Neural crest cell (in vitro differentiated cells): ENCODE measurements at regions not wholly inside any gene's neighbourhood (a gene's known extent, or its start where the extent isn't known, plus 50 kb on each side); places are given as distances from the start of the nearest gene placed in this dataset.
A peak's percentile ranks its signal among the peaks of the same experiment; 100 is the strongest.

ENCODE experiments used
- DNase-seq: peaks from one replicate; pipeline ENCODE4 v3.0.0; 2021; ENCODE audit warnings: low read depth, mixed read lengths, low spot score
- H3K27ac Mint-ChIP-seq: one replicate; pipeline ENCODE4 v1.8.0; 2021; ENCODE audit warnings: mild to moderate bottlenecking, mixed read lengths; ENCODE audit not compliant: unreplicated experiment
- H3K27me3 Mint-ChIP-seq: 2 replicates; pipeline ENCODE4 v1.8.0; 2021; ENCODE audit warnings: low read depth, mild to moderate bottlenecking, mixed read lengths
- H3K36me3 Mint-ChIP-seq: 2 replicates; pipeline ENCODE4 v1.8.0; 2021; ENCODE audit warnings: low read depth, mild to moderate bottlenecking, mixed read lengths
- H3K4me1 Mint-ChIP-seq: 2 replicates; pipeline ENCODE4 v1.8.0; 2021; ENCODE audit warnings: mixed read lengths
- H3K4me3 Mint-ChIP-seq: one replicate; pipeline ENCODE4 v1.8.0; 2021; ENCODE audit warnings: mild to moderate bottlenecking, mixed read lengths
- H3K9me3 Mint-ChIP-seq: 2 replicates; pipeline ENCODE4 v1.8.0; 2021; ENCODE audit warnings: mixed read lengths
- TF ChIP-seq, protein P1 (sequence below): fragments of 200-600 bp; sonication (generic); conservative IDR thresholded peaks from 2 replicates; pipeline ENCODE4 v1.5.0; 2021; ENCODE audit warnings: antibody characterized with exemption, mild to moderate bottlenecking

GRCh38 chr20:40835321-40835720, 146.3 kb upstream of the MAFB start:
- Mint-ChIP-seq H3K9me3 (peaks cover 4% of the 10 kb centered on the region), H3K36me3 (no peaks in the 10 kb centered on the region), H3K4me1 (no peaks in the 10 kb centered on the region), H3K27ac (no peak overlapping the region), H3K4me3 (no peak overlapping the region), H3K27me3 (peaks cover 24% of the 10 kb centered on the region)
- DNase-seq, result no peak
- TF ChIP-seq, protein P1, sequence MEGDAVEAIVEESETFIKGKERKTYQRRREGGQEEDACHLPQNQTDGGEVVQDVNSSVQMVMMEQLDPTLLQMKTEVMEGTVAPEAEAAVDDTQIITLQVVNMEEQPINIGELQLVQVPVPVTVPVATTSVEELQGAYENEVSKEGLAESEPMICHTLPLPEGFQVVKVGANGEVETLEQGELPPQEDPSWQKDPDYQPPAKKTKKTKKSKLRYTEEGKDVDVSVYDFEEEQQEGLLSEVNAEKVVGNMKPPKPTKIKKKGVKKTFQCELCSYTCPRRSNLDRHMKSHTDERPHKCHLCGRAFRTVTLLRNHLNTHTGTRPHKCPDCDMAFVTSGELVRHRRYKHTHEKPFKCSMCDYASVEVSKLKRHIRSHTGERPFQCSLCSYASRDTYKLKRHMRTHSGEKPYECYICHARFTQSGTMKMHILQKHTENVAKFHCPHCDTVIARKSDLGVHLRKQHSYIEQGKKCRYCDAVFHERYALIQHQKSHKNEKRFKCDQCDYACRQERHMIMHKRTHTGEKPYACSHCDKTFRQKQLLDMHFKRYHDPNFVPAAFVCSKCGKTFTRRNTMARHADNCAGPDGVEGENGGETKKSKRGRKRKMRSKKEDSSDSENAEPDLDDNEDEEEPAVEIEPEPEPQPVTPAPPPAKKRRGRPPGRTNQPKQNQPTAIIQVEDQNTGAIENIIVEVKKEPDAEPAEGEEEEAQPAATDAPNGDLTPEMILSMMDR, result no peak

GRCh38 chr20:40838509-40838908, 149.5 kb upstream of the MAFB start:
- no peaks in the 10 kb centered on the region for H3K4me1 Mint-ChIP-seq
- H3K9me3 Mint-ChIP-seq, result peaks cover 9% of the 10 kb centered on the region
- no peak overlapping the region for H3K27ac Mint-ChIP-seq
- H3K27me3 Mint-ChIP-seq, result peaks cover 30% of the 10 kb centered on the region
- no peak overlapping the region for H3K4me3 Mint-ChIP-seq
- H3K36me3 Mint-ChIP-seq, result no peaks in the 10 kb centered on the region
- TF ChIP-seq, protein P1, result no peak
- DNase-seq, result no peak

DNA sequence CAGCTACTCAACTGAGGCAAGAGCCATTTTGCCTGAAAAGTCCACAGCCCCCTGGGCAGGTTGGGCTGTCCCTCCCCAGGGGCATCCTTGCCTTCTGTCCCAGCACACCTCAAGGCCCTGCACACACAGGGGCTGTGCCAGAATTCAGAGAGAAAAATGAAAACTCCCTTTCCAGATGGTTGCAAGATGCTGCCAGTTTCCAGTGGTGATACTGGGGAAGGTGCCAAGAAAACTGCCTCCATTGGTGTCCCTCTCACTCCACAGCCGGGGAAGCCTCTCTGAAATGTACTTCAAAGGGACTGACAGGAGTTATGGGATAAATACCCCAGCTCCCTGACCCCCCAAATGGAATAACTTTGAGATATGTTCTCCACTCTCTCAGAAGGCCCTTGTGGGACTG, 154.2 kb upstream of the MAFB start:
- H3K27ac Mint-ChIP-seq, result no peak overlapping the region
- no peak overlapping the region for H3K4me3 Mint-ChIP-seq
- H3K36me3 Mint-ChIP-seq, result no peaks in the 10 kb centered on the region
- peaks cover 9% of the 10 kb centered on the region for H3K9me3 Mint-ChIP-seq
- TF ChIP-seq, protein P1, result no peak
- peaks cover 9% of the 10 kb centered on the region for H3K4me1 Mint-ChIP-seq
- peaks cover 15% of the 10 kb centered on the region for H3K27me3 Mint-ChIP-seq
- no peak for DNase-seq

DNA sequence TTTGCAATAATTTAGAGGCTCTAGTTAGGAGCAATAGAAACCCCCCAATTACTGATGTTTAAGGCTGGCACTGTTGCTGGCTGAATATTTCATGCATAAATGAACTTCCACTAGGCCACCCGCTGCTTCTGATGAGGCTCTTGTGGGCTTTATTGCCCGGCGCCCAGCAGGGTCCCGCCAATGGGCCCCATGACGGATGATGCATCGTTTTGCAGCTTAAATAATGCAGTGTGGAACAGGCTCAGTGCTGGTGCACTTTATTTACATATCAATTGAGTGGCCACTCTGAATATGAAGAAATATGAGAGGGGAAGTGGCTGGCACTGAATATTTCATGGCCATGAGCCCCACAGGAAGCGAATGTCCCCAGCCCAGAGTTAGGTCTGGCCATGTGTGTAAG, 155.3 kb upstream of the MAFB start:
- no peak overlapping the region for H3K27ac Mint-ChIP-seq
- no peak for DNase-seq
- peaks cover 12% of the 10 kb centered on the region for H3K27me3 Mint-ChIP-seq
- H3K9me3 Mint-ChIP-seq, result peaks cover 9% of the 10 kb centered on the region
- peaks cover 9% of the 10 kb centered on the region for H3K4me1 Mint-ChIP-seq
- H3K4me3 Mint-ChIP-seq, result no peak overlapping the region
- H3K36me3 Mint-ChIP-seq, result no peaks in the 10 kb centered on the region
- TF ChIP-seq, protein P1, result no peak

GRCh38 chr20:40848096-40848495, 159.1 kb upstream of the MAFB start:
- Mint-ChIP-seq H3K36me3 (no peaks in the 10 kb centered on the region), H3K9me3 (no peaks in the 10 kb centered on the region), H3K27ac (no peak overlapping the region), H3K27me3 (no peaks in the 10 kb centered on the region), H3K4me1 (peaks cover 20% of the 10 kb centered on the region), H3K4me3 (no peak overlapping the region)
- TF ChIP-seq, protein P1, result peak; percentile 21
- no peak for DNase-seq

- Mint-ChIP-seq H3K9me3 (no peaks in the 10 kb centered on the region), H3K27me3 (no peaks in the 10 kb centered on the region), H3K4me1 (peaks cover 21% of the 10 kb centered on the region), H3K36me3 (no peaks in the 10 kb centered on the region), H3K4me3 (no peak overlapping the region), H3K27ac (no peak overlapping the region)
- TF ChIP-seq, protein P1, result no peak
- DNase-seq, result no peak
These were observed 159.5 kb upstream of the MAFB start for GRCh38 chr20:40848526-40848925.
